DOHH2 (cell line): ENCODE measurements at regions not wholly inside any gene's neighbourhood (a gene's known extent, or its start where the extent isn't known, plus 50 kb on each side); places are given as distances from the start of the nearest gene placed in this dataset.

ENCODE experiments used
- H3F3A ChIP-seq: fragments of 200-600 bp; sonication (generic), shearing (Covaris generic); 2 replicates; pipeline ENCODE4 v1.6.0; 2016; ENCODE audit warnings: antibody characterized with exemption, mild to moderate bottlenecking; ENCODE audit not compliant: control insufficient read depth, insufficient read depth
- H3K27ac ChIP-seq: fragments of 200-600 bp; sonication (generic); 2 replicates; pipeline ENCODE4 v1.5.1; 2014; ENCODE audit warnings: low read depth, mild to moderate bottlenecking, low read length, moderate library complexity
- H3K27me3 ChIP-seq: fragments of 200-600 bp; sonication (generic); 2 replicates; pipeline ENCODE4 v1.6.1; 2014; ENCODE audit warnings: mild to moderate bottlenecking, low read length, mixed read lengths; ENCODE audit not compliant: control insufficient read depth
- H3K36me3 ChIP-seq: fragments of 200-600 bp; sonication (generic); 2 replicates; pipeline ENCODE4 v1.6.1; 2014; ENCODE audit warnings: mild to moderate bottlenecking, low read length, moderate library complexity, mixed read lengths; ENCODE audit not compliant: control insufficient read depth
- H3K4me1 ChIP-seq: fragments of 200-600 bp; sonication (generic); 2 replicates; pipeline ENCODE4 v1.6.1; 2014; ENCODE audit warnings: mild to moderate bottlenecking, low read length, mixed read lengths; ENCODE audit not compliant: control insufficient read depth
- H3K4me2 ChIP-seq: fragments of 200-600 bp; sonication (generic); 2 replicates; pipeline ENCODE4 v1.6.0; 2014; ENCODE audit warnings: mild to moderate bottlenecking, low read length, moderate library complexity
- H3K4me3 ChIP-seq: fragments of 200-600 bp; sonication (generic); 2 replicates; pipeline ENCODE4 v1.5.1; 2014; ENCODE audit warnings: mild to moderate bottlenecking, low read length, mixed read lengths
- H3K79me2 ChIP-seq: fragments of 200-600 bp; sonication (generic); 2 replicates; pipeline ENCODE4 v1.6.1; 2014; ENCODE audit warnings: mild to moderate bottlenecking, low read length, mixed read lengths; ENCODE audit not compliant: control insufficient read depth
- H3K9me2 ChIP-seq: fragments of 200-600 bp; sonication (generic); replicated peaks from 2 replicates; pipeline ENCODE4 v1.6.1; 2014; ENCODE audit warnings: mild to moderate bottlenecking, low read length, mixed read lengths; ENCODE audit not compliant: control insufficient read depth
- H3K9me3 ChIP-seq: fragments of 200-600 bp; sonication (generic); 2 replicates; pipeline ENCODE4 v1.6.1; 2014; ENCODE audit warnings: antibody characterized with exemption, low read length, mixed read lengths; ENCODE audit not compliant: control insufficient read depth, insufficient read depth
- H4K20me1 ChIP-seq: fragments of 200-600 bp; sonication (generic); 2 replicates; pipeline ENCODE4 v1.6.0; 2014; ENCODE audit warnings: low read depth, mild to moderate bottlenecking, antibody characterized with exemption, low read length, moderate library complexity; ENCODE audit not compliant: control insufficient read depth, insufficient read depth
- EZH2phosphoT487 ChIP-seq: fragments of 200-600 bp; sonication (generic); IDR thresholded peaks from 2 replicates; pipeline ENCODE4 v1.6.1; 2017; ENCODE audit warnings: borderline replicate concordance, mild to moderate bottlenecking, antibody characterized with exemption, low read length, moderate library complexity, mixed read lengths
- TF ChIP-seq, protein P1 (sequence below): fragments of 200-600 bp; sonication (generic); IDR thresholded peaks from one replicate; pipeline ENCODE4 v1.5.1; 2014; ENCODE audit warnings: antibody characterized with exemption, mild to moderate bottlenecking, low read depth, low read length; ENCODE audit not compliant: poor library complexity, severe bottlenecking

- Histone ChIP-seq H3K9me2 (no peaks in the 10 kb centered on the region), H3K4me3 (no peak overlapping the region), H3K36me3 (no peaks in the 10 kb centered on the region), H3K4me2 (no peak overlapping the region), H4K20me1 (no peaks in the 10 kb centered on the region), H3K4me1 (0 out of 2 replicates have a peak, but pooled peaks cover 3% of the 10 kb centered on the region), H3F3A (no peaks in the 10 kb centered on the region), H3K27ac (no peak overlapping the region), H3K27me3 (peaks cover 13% of the 10 kb centered on the region), H3K9me3 (no peaks in the 10 kb centered on the region), H3K79me2 (no peaks in the 10 kb centered on the region)
- no peak for TF ChIP-seq EZH2phosphoT487
- TF ChIP-seq, protein P1, sequence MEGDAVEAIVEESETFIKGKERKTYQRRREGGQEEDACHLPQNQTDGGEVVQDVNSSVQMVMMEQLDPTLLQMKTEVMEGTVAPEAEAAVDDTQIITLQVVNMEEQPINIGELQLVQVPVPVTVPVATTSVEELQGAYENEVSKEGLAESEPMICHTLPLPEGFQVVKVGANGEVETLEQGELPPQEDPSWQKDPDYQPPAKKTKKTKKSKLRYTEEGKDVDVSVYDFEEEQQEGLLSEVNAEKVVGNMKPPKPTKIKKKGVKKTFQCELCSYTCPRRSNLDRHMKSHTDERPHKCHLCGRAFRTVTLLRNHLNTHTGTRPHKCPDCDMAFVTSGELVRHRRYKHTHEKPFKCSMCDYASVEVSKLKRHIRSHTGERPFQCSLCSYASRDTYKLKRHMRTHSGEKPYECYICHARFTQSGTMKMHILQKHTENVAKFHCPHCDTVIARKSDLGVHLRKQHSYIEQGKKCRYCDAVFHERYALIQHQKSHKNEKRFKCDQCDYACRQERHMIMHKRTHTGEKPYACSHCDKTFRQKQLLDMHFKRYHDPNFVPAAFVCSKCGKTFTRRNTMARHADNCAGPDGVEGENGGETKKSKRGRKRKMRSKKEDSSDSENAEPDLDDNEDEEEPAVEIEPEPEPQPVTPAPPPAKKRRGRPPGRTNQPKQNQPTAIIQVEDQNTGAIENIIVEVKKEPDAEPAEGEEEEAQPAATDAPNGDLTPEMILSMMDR: no peak
Observed at GRCh38 chr2:20143263-20143662, 81.7 kb downstream of the SDC1 start.

DNA sequence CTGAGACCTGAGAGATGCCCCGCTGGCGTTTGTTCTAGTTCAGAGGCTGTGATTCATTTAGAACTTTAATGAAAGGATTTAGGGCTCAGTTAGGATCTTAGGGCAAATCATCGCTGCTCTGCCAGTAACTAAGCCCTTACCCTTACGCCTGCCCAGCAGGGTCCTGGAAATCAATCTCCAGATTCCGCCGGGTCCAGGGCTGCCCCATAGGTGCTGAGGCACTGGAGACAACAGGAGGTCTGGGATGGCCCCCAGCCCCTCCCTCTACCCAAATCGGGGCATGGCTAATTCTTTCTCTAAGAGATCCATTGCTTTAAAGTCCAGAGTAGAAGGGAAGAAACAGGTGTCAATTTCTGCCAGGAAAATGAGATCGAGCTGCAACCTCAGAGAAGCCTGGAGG lies 83.1 kb downstream of the SDC1 start:
- no peak overlapping the region for H3K4me3 ChIP-seq
- no peak overlapping the region for H3K4me2 ChIP-seq
- H3K27ac ChIP-seq: no peak overlapping the region

DNA sequence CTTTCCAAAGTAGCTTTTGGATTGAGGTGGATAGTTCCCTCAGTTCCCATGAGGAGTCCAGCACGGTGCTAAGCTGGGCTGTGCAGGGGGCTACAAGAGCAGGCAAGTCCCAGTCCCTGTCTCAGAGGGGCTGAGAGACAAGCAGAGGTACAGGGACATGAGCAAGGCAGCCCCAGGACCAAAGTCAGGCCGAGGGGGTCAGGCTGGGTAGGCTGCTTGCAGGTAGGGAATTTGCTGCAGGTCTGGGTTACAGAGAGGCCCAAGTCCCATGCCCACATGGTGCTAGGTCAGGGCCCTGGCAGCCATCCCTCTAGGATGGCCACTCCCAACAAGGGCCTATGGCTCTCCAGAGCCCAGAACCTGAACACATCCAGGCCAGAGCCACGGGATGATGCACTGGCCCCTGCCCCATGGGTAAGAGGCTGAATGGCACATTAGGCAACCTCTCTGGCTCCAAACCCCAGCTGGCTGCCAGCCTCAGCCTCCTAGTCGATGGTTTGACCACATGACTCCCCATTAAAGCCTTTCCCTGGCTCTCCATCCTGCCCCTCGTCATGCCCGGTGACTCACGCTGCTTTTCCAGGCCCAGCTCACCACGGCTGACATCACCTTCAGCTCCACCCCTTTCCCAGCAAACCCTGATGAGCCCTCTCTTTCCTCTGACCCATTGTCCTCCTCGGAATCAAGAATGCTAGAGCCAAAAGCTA lies 83.7 kb downstream of the SDC1 start:
- Histone ChIP-seq H3K27ac (no peak overlapping the region), H3K9me2 (no peaks in the 10 kb centered on the region), H3K4me2 (no peak overlapping the region), H3K79me2 (no peaks in the 10 kb centered on the region), H3F3A (no peaks in the 10 kb centered on the region), H3K27me3 (peaks cover 13% of the 10 kb centered on the region), H3K4me1 (0 out of 2 replicates have a peak, but pooled peaks cover 3% of the 10 kb centered on the region), H3K4me3 (no peak overlapping the region), H3K36me3 (no peaks in the 10 kb centered on the region), H4K20me1 (no peaks in the 10 kb centered on the region), H3K9me3 (no peaks in the 10 kb centered on the region)
- TF ChIP-seq, protein P1: no peak
- TF ChIP-seq EZH2phosphoT487: no peak

More for the DNA sequence above, 83.1 kb downstream of the SDC1 start:
- Histone ChIP-seq H3K27me3 (peaks cover 13% of the 10 kb centered on the region), H3K9me2 (no peaks in the 10 kb centered on the region), H4K20me1 (no peaks in the 10 kb centered on the region), H3K4me1 (0 out of 2 replicates have a peak, but pooled peaks cover 3% of the 10 kb centered on the region), H3K9me3 (no peaks in the 10 kb centered on the region), H3K79me2 (no peaks in the 10 kb centered on the region), H3F3A (no peaks in the 10 kb centered on the region), H3K36me3 (no peaks in the 10 kb centered on the region)
- no peak for TF ChIP-seq EZH2phosphoT487
- TF ChIP-seq, protein P1: no peak
